GM18909 (cell line): ENCODE measurements at regions not wholly inside any gene's neighbourhood (a gene's known extent, or its start where the extent isn't known, plus 50 kb on each side); places are given as distances from the start of the nearest gene placed in this dataset.

ENCODE experiments used
- ATAC-seq: cut with Tn5 transposase; IDR thresholded peaks from one replicate; pipeline ENCODE4 v1.9.1; 2021; ENCODE audit warnings: mild to moderate bottlenecking; ENCODE audit not compliant: unreplicated experiment, poor library complexity

DNA sequence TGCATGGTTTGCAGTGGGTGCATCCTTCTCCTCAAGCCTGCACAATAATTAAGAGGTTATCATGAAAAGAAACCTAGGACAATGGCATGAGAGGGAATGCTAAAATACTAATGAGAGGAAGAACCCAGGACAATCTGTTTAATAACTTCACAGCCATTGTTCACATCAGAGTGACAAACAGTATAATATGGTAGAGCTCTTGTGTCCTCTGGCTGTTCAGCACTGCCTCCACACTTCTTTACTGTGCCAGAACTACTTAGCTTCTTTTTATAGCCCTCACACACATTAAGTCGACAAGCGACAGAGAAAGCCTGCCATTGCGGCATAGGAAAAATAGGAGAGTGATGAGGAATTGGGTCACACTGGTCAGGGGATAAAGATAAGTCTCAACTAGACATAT lies 65.0 kb upstream of the MEIS2 start:
- no peak for ATAC-seq

- no peak for ATAC-seq
Observed at GRCh38 chr15:37166402-37166801, 66.1 kb upstream of the MEIS2 start.

DNA sequence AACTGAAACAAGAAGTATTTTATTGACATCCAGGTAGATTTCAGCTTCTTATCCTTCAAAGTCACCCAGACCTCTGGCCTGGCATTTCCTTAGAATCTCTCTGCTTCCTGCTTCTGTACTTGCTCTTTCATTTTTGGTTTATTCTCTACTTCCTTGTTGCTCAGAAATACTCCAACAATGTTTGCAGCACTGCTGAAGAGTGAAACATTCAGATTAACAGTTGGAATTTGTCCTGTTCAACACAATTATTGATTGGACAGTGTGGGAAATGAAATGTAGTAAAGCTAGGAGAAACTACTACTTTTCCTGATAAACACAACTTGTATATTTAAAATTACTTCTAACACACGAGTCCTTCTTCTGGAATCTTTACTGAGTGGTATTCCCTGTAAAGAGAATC lies 81.0 kb upstream of the MEIS2 start:
- no peak for ATAC-seq

DNA sequence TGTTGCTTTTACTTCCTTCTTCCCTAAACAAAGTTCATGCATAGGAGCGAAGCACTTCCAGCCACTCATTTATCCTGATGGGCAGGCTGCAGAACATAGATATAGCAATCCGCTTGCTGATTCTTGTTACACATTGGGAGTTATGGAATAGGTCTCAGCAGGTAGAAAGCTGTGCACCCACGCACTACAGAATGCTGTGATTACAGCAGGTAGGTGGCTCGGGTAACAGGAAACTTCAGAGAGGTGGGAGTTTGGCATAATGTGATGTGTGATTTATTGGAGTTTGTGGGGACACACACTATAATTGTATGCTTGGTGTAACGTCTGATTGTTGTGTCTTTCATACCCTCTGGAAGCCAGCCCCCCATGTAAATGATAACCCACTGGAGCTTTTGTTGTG lies 99.2 kb upstream of the MEIS2 start:
- no peak for ATAC-seq

DNA sequence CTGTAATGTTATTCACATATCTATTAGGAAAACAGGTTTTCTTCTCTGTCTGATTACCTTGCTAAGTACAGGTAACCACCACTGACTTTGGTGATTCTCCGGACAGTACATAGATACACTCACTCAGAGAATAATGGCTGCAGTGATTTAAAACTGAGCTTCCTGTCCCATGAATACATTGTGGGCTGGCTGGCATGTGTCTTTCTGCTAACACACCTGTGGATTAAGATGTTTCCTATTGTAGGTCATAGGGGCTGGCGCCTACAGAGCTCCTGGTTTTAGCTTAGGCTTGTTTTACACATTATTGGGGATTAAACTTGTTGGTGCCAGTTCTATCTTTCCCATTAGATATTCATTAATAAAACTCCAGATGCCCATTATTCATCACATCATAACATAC lies 102.7 kb upstream of the MEIS2 start:
- no peak for ATAC-seq

GRCh38 chr15:37204692-37205091 lies 104.3 kb upstream of the MEIS2 start:
- ATAC-seq = no peak

DNA sequence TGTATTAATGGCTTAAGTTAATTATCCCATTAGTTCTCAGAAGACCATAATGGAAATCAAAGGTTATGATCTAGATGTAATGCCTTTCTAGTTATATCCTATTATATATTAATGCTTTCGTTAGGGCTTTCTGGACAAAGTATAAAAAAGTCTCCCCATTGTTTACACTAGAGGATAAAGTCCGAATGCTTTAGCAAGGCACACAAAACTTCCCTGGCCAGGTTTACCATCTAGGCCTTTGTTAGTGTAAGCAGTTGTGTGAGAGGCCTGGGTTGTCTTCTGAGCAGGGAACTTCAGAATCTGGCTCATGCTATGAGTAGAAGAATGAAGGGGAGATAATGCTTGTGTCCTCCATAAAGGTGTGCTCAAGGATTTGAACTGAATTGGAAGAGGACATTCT lies 106.3 kb upstream of the MEIS2 start:
- no peak for ATAC-seq

DNA sequence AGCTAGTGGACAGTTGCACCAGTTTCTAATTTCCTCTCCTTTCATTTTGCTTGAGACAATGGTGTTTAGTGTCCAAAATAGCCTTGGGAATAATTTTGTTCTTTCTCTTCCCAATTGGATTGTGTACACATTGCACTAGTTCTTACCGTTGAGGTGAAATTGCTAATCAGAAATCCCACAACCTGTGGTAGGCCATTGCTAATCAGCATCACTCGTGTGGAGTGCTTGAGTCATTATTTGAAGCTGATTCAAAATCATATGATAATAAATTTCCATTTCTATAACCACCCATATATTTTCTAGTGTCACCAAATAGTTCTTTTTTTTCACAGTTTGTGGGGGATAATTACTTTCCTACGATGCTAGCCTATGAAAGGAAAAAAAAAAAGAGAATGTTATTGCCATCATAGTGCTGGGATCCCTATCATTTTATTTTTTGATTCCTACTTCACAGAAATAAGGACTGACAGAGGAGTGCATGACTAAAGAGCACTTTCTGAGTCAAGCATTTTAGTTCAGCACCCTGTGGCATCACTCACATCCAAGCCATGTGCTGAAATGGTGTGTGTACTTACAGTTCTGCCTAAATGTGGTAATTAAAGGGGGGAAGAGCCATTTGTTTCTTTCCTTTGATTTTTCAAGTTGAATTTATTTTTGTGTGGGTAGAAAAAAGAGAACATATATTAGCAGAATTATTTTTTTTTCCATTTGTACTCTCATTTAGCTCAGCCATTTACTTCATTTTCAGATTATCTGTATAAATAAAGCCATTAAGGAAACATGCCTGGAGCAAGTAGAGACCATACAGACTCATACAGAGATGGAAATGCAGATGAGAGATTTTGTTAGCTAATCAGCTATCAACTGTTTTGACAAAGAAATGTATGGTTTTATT lies 108.0 kb upstream of the MEIS2 start:
- no peak for ATAC-seq

GRCh38 chr15:37209041-37209363 lies 108.7 kb upstream of the MEIS2 start:
- ATAC-seq = no peak

DNA sequence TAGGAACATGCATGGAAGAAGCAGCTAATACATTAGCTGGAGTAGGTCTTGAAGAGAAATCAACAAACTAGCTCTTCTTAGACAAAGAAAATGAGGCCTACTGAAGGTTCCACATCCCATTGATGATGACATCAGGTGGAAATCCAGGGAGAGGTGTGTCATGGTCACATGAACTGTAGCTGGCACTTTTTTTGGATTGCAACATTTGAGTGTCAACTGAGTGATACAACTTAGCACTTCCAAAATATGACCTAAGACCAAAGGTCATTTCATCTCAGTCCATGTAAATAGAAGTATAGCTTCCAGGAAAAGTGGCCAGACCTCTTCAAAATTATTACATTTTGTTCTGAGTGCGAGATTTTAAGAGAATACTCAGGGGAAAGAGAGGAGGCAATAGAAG lies 117.2 kb upstream of the MEIS2 start:
- ATAC-seq = no peak

DNA sequence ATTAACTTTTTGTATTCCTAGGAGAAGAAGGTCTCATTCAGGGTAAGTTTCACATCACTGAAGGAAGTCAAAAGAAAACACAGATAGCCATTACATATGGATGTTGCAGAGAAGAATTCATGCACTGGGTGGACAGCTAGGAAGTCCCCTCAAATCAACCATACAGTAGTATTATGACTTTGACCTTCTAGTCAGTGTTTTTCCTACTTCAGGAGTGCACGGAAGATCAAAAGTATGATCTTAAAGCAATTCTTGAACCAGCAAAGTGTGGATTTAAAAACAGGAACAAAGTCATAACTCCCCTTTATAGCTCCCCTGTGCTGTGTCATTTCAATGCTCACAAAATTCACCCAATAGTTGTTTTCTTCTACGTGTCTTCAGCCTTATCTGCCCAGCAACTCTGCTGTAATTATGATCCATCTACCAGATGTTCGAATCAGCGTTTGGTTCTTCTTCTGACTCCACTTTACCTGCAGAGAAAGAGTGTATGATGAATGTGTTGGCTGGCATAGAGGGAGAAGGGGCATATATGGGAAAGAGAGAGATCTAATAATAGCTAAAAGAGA lies 118.1 kb upstream of the MEIS2 start:
- ATAC-seq = no peak

- ATAC-seq = no peak
Observed at GRCh38 chr15:37219211-37219701, 118.9 kb upstream of the MEIS2 start.

- no peak for ATAC-seq
Observed at GRCh38 chr15:37220949-37221670, 120.8 kb upstream of the MEIS2 start.

DNA sequence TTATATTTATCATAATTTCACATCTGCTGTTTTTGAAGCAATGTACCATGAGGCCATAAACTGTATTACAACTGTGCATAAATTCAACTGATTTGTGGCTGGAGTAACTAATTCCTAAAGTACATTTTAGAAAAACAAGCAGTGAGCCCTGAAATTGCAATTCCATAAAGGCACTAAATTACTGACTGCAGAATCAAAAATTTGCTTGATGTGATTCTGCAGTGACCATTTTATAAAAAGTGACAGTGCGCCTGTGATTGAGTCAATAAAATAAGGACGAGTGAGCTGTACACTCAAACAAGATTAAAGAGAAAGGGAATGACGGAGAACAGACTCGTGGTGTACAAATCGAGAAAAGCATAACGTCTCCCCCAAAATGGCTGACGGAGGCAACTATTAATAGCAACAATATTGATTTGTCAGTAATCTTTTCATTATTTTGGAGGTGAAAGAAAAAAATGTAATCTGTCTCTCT lies 121.4 kb upstream of the MEIS2 start:
- ATAC-seq = no peak

GRCh38 chr15:37223089-37223488 lies 122.7 kb upstream of the MEIS2 start:
- ATAC-seq = no peak

- no peak for ATAC-seq
Observed at GRCh38 chr15:37229855-37230619, 129.7 kb upstream of the MEIS2 start.

GRCh38 chr15:37245358-37245757 lies 145.0 kb upstream of the MEIS2 start:
- no peak for ATAC-seq

DNA sequence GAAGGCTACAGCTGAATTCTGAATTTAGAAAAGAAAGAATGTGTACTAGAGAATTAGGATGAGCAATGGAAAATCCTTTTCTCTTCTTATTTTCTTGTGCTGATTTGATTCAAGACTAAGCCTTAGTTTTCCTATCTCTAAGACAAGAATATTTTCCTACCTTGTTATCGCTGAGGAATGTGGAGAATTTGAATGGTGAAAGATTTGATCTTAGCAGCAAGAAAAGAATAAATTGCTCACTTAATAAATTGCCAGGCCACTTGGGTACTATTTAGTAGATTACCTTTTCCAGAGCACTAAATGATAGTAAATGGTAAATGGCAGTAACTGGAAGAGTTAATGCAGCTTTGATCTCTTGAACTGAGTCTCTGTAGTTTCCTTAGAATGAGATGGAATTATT lies 145.7 kb upstream of the MEIS2 start:
- ATAC-seq = no peak

- no peak for ATAC-seq
Observed at GRCh38 chr15:37246856-37247255, 146.5 kb upstream of the MEIS2 start.

GRCh38 chr15:37249249-37249648 lies 148.9 kb upstream of the MEIS2 start:
- ATAC-seq = no peak

GRCh38 chr15:37252530-37252929 lies 152.2 kb upstream of the MEIS2 start:
- ATAC-seq = no peak
